Astrocyte (in vitro differentiated cells and primary cell): ENCODE measurements at regions not wholly inside any gene's neighbourhood (a gene's known extent, or its start where the extent isn't known, plus 50 kb on each side); places are given as distances from the start of the nearest gene placed in this dataset.

Source experiments
- DNase-seq: peaks from one replicate; pipeline ENCODE4 v3.0.0-alpha.2; 2010; ENCODE audit warnings: low read depth
- FAIRE-seq: peaks from 2 replicates; lab custom pipeline; 2011; peaks lifted over from hg19 to GRCh38; lab: Jason Lieb, UNC
- H2AFZ ChIP-seq: 2 replicates; pipeline ENCODE4 v1.6.0; 2012; ENCODE audit warnings: low read depth, low read length, inconsistent platforms
- H3K27ac ChIP-seq: 2 replicates; pipeline ENCODE4 v1.5.1; 2011; ENCODE audit warnings: low read depth, low read length, inconsistent platforms
- H3K27me3 ChIP-seq: 2 replicates; pipeline ENCODE4 v1.6.0; 2011; ENCODE audit warnings: low read length, inconsistent platforms; ENCODE audit not compliant: insufficient read depth
- H3K36me3 ChIP-seq: 2 replicates; pipeline ENCODE4 v1.5.1; 2011; ENCODE audit warnings: low read length, inconsistent platforms; ENCODE audit not compliant: insufficient read depth
- H3K4me1 ChIP-seq: 2 replicates; pipeline ENCODE4 v1.5.1; 2011; ENCODE audit warnings: low read length, inconsistent platforms; ENCODE audit not compliant: insufficient read depth
- H3K4me2 ChIP-seq: 2 replicates; pipeline ENCODE4 v1.6.0; 2012; ENCODE audit warnings: low read length, inconsistent platforms
- H3K4me3 ChIP-seq: 2 replicates; pipeline ENCODE4 v1.5.1; 2011; ENCODE audit warnings: low read depth, mild to moderate bottlenecking, low read length, inconsistent platforms; ENCODE audit not compliant: insufficient read depth
- H3K79me2 ChIP-seq: 2 replicates; pipeline ENCODE4 v1.6.0; 2012; ENCODE audit warnings: mild to moderate bottlenecking, low read length, inconsistent platforms; ENCODE audit not compliant: insufficient read depth
- H3K9ac ChIP-seq: 2 replicates; pipeline ENCODE4 v1.6.0; 2012; ENCODE audit warnings: mild to moderate bottlenecking, low read length, inconsistent platforms
- H3K9me3 ChIP-seq: 2 replicates; pipeline ENCODE4 v1.5.1; 2012; ENCODE audit warnings: low read depth, mild to moderate bottlenecking, low read length, inconsistent platforms; ENCODE audit not compliant: insufficient read depth
- H4K20me1 ChIP-seq: 2 replicates; pipeline ENCODE4 v1.6.0; 2012; ENCODE audit warnings: low read length, inconsistent platforms; ENCODE audit not compliant: insufficient read depth
- H3K27ac Mint-ChIP-seq: one replicate; pipeline ENCODE4 v1.8.0; 2021; ENCODE audit warnings: mild to moderate bottlenecking, mixed read lengths; ENCODE audit not compliant: unreplicated experiment
- H3K27me3 Mint-ChIP-seq: one replicate; pipeline ENCODE4 v1.8.0; 2021; ENCODE audit warnings: low read depth, mixed read lengths; ENCODE audit not compliant: unreplicated experiment
- H3K36me3 Mint-ChIP-seq: one replicate; pipeline ENCODE4 v1.8.0; 2021; ENCODE audit warnings: low read depth, mixed read lengths; ENCODE audit not compliant: unreplicated experiment
- H3K4me1 Mint-ChIP-seq: one replicate; pipeline ENCODE4 v1.8.0; 2021; ENCODE audit warnings: low read depth, mixed read lengths; ENCODE audit not compliant: unreplicated experiment
- H3K4me3 Mint-ChIP-seq: one replicate; pipeline ENCODE4 v1.8.0; 2021; ENCODE audit warnings: mild to moderate bottlenecking, moderate library complexity, mixed read lengths; ENCODE audit not compliant: unreplicated experiment
- H3K9me3 Mint-ChIP-seq: one replicate; pipeline ENCODE4 v1.8.0; 2021; ENCODE audit warnings: mild to moderate bottlenecking, mixed read lengths; ENCODE audit not compliant: unreplicated experiment
- CTCF ChIP-seq: IDR thresholded peaks from 2 replicates; pipeline ENCODE4 v1.5.1; 2011; ENCODE audit warnings: low read depth, mild to moderate bottlenecking, inconsistent platforms, low read length, moderate library complexity; ENCODE audit not compliant: insufficient read depth
- EZH2 ChIP-seq: IDR thresholded peaks from 2 replicates; pipeline ENCODE4 v1.6.1; 2012; ENCODE audit warnings: mild to moderate bottlenecking, low read length, inconsistent platforms; ENCODE audit not compliant: insufficient read depth

GRCh38 chr2:18745431-18746272, 156.3 kb upstream of the NT5C1B start:
- H3K36me3 Mint-ChIP-seq = peaks cover 2% of the 10 kb centered on the region
- H3K4me1 ChIP-seq = no peaks in the 10 kb centered on the region

GRCh38 chr2:18741895-18742732, 152.7 kb upstream of the NT5C1B start:
- Mint-ChIP-seq H3K4me3 (no peak overlapping the region), H3K27ac (no peak overlapping the region), H3K4me1 (peaks cover 10% of the 10 kb centered on the region), H3K9me3 (no peaks in the 10 kb centered on the region), H3K36me3 (peaks cover 2% of the 10 kb centered on the region), H3K27me3 (peaks cover 5% of the 10 kb centered on the region)
- Histone ChIP-seq H3K27me3 (no peaks in the 10 kb centered on the region), H3K79me2 (no peaks in the 10 kb centered on the region), H2AFZ (no peak overlapping the region), H4K20me1 (no peaks in the 10 kb centered on the region), H3K4me3 (no peak overlapping the region), H3K9me3 (no peaks in the 10 kb centered on the region), H3K27ac (no peak overlapping the region), H3K4me2 (no peak overlapping the region), H3K9ac (no peak overlapping the region), H3K4me1 (no peaks in the 10 kb centered on the region), H3K36me3 (no peaks in the 10 kb centered on the region)
- FAIRE-seq (no peak), DNase-seq (no peak)
- TF ChIP-seq CTCF (no peak), EZH2 (no peak)

More at GRCh38 chr2:18745431-18746272, 156.3 kb upstream of the NT5C1B start:
- no peak for DNase-seq
- no peak overlapping the region for H3K27ac Mint-ChIP-seq
- FAIRE-seq = no peak
- Histone ChIP-seq H4K20me1 (no peaks in the 10 kb centered on the region), H3K36me3 (no peaks in the 10 kb centered on the region), H3K27me3 (no peaks in the 10 kb centered on the region), H3K79me2 (no peaks in the 10 kb centered on the region), H3K4me2 (no peak overlapping the region), H3K4me3 (no peak overlapping the region), H3K9me3 (no peaks in the 10 kb centered on the region), H3K9ac (no peak overlapping the region), H2AFZ (no peak overlapping the region), H3K27ac (no peak overlapping the region)
- no peak overlapping the region for H3K4me3 Mint-ChIP-seq
- no peaks in the 10 kb centered on the region for H3K9me3 Mint-ChIP-seq
- peaks cover 10% of the 10 kb centered on the region for H3K4me1 Mint-ChIP-seq
- no peak for TF ChIP-seq CTCF
- H3K27me3 Mint-ChIP-seq = peaks cover 5% of the 10 kb centered on the region
